Brain microvascular endothelial cell (primary cell): ENCODE measurements at regions not wholly inside any gene's neighbourhood (a gene's known extent, or its start where the extent isn't known, plus 50 kb on each side); places are given as distances from the start of the nearest gene placed in this dataset.

Experiments
- DNase-seq: peaks from one replicate; pipeline ENCODE4 v3.0.0-alpha.2; 2020
- H3K27ac ChIP-seq: fragments of 250-450 bp; sonication (Bioruptor Pico); 2 replicates; pipeline ENCODE4 v1.5.1; 2020; ENCODE audit warnings: mild to moderate bottlenecking, moderate library complexity
- H3K27me3 ChIP-seq: fragments of 250-450 bp; sonication (Bioruptor Pico); replicated peaks from 2 replicates; pipeline ENCODE4 v1.5.1; 2020; ENCODE audit warnings: mild to moderate bottlenecking
- H3K36me3 ChIP-seq: fragments of 250-450 bp; sonication (Bioruptor Pico); replicated peaks from 2 replicates; pipeline ENCODE4 v1.5.1; 2020; ENCODE audit warnings: mild to moderate bottlenecking
- H3K4me3 ChIP-seq: 2 replicates; pipeline ENCODE4 v1.5.1; 2011; ENCODE audit warnings: low read depth, mild to moderate bottlenecking, control low read depth, low read length, moderate library complexity
- in situ Hi-C: cut with HindIII; loops from 2 replicates; pipeline ENCODE4 v1.10.0; 2017; ENCODE audit warnings: low sequenced_read_pairs, low pct_ligation_motif_present
- TF ChIP-seq, protein P1 (sequence below): IDR thresholded peaks from 2 replicates; pipeline ENCODE4 v1.5.1; 2011; ENCODE audit warnings: low read depth, mild to moderate bottlenecking, moderate library complexity, low read length, control low read depth, inconsistent platforms; ENCODE audit errors: missing control alignments

DNA sequence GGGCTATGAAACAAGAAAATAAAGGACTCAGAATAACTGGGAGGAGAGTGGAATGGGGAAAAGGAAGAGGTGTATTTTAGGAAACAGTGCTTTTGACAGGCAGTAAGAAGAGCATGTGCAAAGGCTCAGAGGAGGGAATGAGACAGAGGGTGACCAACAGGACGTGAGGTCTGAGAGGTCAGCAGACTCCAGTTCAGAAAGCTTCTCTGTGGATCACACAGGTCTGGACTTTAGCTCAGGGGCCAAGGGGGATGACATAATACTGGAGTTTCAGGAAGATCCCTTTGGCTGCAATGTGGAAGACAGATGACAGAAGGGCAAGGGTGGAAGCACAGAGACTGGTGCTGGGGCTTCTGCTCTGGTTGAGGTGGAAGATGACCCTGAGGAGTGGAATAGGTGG, 489.9 kb upstream of the CDH5 start:
- H3K27ac ChIP-seq = no peak overlapping the region
- in situ Hi-C loops = no loop called here
- TF ChIP-seq, protein P1, sequence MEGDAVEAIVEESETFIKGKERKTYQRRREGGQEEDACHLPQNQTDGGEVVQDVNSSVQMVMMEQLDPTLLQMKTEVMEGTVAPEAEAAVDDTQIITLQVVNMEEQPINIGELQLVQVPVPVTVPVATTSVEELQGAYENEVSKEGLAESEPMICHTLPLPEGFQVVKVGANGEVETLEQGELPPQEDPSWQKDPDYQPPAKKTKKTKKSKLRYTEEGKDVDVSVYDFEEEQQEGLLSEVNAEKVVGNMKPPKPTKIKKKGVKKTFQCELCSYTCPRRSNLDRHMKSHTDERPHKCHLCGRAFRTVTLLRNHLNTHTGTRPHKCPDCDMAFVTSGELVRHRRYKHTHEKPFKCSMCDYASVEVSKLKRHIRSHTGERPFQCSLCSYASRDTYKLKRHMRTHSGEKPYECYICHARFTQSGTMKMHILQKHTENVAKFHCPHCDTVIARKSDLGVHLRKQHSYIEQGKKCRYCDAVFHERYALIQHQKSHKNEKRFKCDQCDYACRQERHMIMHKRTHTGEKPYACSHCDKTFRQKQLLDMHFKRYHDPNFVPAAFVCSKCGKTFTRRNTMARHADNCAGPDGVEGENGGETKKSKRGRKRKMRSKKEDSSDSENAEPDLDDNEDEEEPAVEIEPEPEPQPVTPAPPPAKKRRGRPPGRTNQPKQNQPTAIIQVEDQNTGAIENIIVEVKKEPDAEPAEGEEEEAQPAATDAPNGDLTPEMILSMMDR = no peak
- no peaks in the 10 kb centered on the region for H3K27me3 ChIP-seq
- DNase-seq = no peak
- H3K36me3 ChIP-seq = no peaks in the 10 kb centered on the region
- H3K4me3 ChIP-seq = no peak overlapping the region

GRCh38 chr16:65876056-65876408, 490.5 kb upstream of the CDH5 start:
- Histone ChIP-seq H3K27ac (no peak overlapping the region), H3K4me3 (no peak overlapping the region), H3K36me3 (no peaks in the 10 kb centered on the region), H3K27me3 (no peaks in the 10 kb centered on the region)
- TF ChIP-seq, protein P1 = no peak
- in situ Hi-C loops = no loop called here
- DNase-seq = no peak

DNA sequence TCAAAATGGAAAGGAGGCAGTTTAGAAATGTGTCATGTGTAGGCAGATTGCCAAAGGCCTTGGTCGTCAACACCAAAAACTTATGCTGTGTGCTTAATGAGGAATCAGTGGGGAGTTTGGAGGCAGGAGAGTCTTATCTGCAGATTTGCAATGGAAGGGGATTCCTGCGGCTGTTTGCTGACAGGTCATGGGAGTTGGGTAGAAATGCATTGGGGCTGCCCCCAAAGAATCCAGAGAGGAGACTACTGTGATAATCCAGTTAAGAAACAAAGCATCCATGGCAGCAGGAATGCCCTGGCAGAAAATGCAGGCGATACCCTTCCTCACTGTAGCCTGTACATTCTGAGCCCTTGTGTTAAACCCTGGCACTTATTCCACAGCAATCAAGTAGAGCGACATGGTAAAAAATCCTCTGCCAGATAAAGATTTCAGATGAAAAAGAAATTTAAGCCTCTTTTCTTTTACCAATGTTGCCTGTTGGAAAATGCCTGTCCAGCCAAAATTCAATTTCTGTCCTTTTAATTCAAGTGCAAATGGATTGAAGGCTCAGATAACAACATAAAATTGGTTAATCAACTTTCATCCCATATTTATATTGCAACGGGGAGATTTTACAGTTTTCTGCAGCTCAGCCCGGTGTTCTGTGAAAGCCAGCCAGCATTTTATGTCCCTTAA, 491.0 kb upstream of the CDH5 start:
- DNase-seq = no peak
- TF ChIP-seq, protein P1 = no peak
- in situ Hi-C loops = no loop called here

DNA sequence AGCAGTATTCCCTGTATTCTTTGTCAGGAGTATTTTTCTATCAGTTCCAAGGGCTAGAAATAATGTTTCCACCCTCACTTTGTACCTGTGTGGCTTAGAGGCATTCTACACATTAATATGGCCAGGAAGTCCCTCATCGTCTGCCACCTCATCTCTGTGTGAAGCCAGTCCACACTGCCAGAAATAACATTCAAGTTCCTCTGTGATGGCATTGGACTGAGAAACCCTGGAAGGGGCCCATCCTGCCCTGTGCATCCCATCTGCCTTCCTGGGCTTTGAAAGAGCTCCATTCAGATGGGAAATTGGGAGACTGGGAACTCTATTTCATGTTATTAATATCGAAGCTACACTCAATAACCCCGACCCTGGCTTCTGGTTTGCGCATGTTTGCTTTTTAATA, 497.2 kb upstream of the CDH5 start:
- Histone ChIP-seq H3K4me3 (no peak overlapping the region), H3K27ac (no peak overlapping the region), H3K27me3 (no peaks in the 10 kb centered on the region), H3K36me3 (no peaks in the 10 kb centered on the region)
- in situ Hi-C loops = no loop called here
- no peak for DNase-seq
- TF ChIP-seq, protein P1 = no peak

More for the DNA sequence above, 491.0 kb upstream of the CDH5 start:
- no peak overlapping the region for H3K27ac ChIP-seq
- no peak overlapping the region for H3K4me3 ChIP-seq
- no peaks in the 10 kb centered on the region for H3K27me3 ChIP-seq
- no peaks in the 10 kb centered on the region for H3K36me3 ChIP-seq

DNA sequence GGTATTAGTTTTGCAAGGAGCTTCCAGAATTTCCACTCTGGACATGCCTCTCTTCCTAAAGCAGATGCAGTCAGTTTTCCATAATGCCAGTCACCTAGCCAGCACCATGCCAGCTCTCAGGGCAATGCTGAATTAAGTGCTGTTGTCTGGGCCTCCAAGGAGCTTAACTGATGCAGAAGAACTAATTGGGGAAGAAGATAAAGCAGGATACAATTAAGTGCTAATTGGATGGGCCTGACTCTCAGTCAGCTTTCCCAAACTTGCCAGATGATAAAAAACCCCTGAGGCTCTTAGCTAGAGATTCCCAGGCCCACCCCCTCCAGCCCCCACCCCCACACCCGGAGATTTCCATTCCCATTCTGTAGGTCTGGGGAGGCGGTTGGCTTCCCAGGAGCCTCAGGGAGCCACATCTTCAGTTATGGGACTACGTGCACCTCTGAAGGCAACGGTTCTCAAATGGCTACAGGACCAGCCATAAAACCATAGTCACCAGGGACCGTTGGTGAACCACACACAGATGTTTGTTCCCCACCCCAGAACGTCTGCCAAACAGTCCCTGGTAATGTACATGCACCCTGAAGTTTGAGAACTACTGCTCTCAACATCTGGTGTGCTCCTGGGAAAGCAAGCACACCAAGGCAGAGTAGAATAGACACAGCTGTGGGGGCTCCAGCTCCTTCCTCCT, 499.1 kb upstream of the CDH5 start:
- in situ Hi-C loops = no loop called here
- TF ChIP-seq, protein P1 = no peak
- Histone ChIP-seq H3K4me3 (no peak overlapping the region), H3K36me3 (no peaks in the 10 kb centered on the region), H3K27me3 (no peaks in the 10 kb centered on the region), H3K27ac (no peak overlapping the region)
- no peak for DNase-seq
